Smooth muscle cell (in vitro differentiated cells): ENCODE measurements at regions not wholly inside any gene's neighbourhood (a gene's known extent, or its start where the extent isn't known, plus 50 kb on each side); places are given as distances from the start of the nearest gene placed in this dataset.

Experiments used
- DNase-seq: peaks from one replicate; lab custom pipeline; 2025; ENCODE audit not compliant: unreplicated experiment; lab: John Stamatoyannopoulos, UW
- H2AFZ ChIP-seq: fragments of 200-600 bp; sonication (generic); 2 replicates; pipeline ENCODE4 v1.6.0; 2016; ENCODE audit warnings: antibody characterized with exemption, low read depth, mild to moderate bottlenecking
- H3F3A ChIP-seq: fragments of 200-600 bp; sonication (generic); 2 replicates; pipeline ENCODE4 v1.6.0; 2017; ENCODE audit warnings: antibody characterized with exemption, low read depth
- H3K27ac ChIP-seq: fragments of 200-600 bp; sonication (generic); 2 replicates; pipeline ENCODE4 v1.5.1; 2016; ENCODE audit warnings: low read depth, mild to moderate bottlenecking
- H3K27me3 ChIP-seq: fragments of 200-600 bp; sonication (generic); 2 replicates; pipeline ENCODE4 v1.6.1; 2016; ENCODE audit warnings: low read depth, mild to moderate bottlenecking
- H3K36me3 ChIP-seq: fragments of 200-600 bp; sonication (generic); 2 replicates; pipeline ENCODE4 v1.5.1; 2016; ENCODE audit warnings: low read depth
- H3K4me1 ChIP-seq: fragments of 200-600 bp; sonication (generic); 2 replicates; pipeline ENCODE4 v1.5.1; 2016; ENCODE audit warnings: low read depth
- H3K4me2 ChIP-seq: fragments of 200-600 bp; sonication (generic); 2 replicates; pipeline ENCODE4 v1.6.0; 2016; ENCODE audit warnings: mild to moderate bottlenecking
- H3K4me3 ChIP-seq: fragments of 200-600 bp; sonication (generic); 2 replicates; pipeline ENCODE4 v1.5.1; 2016; ENCODE audit warnings: mild to moderate bottlenecking
- H3K79me2 ChIP-seq: fragments of 200-600 bp; sonication (generic); 2 replicates; pipeline ENCODE4 v1.6.0; 2016; ENCODE audit warnings: low read depth, mild to moderate bottlenecking
- H3K9ac ChIP-seq: fragments of 200-600 bp; sonication (generic); 2 replicates; pipeline ENCODE4 v1.6.0; 2016; ENCODE audit warnings: low read depth
- H3K9me3 ChIP-seq: fragments of 200-600 bp; sonication (generic); replicated peaks from 2 replicates; pipeline ENCODE4 v1.5.1; 2016; ENCODE audit warnings: low read depth
- H4K20me1 ChIP-seq: fragments of 200-600 bp; sonication (generic); 2 replicates; pipeline ENCODE4 v1.6.0; 2016; ENCODE audit warnings: low read depth
- CTCF ChIP-seq: fragments of 200-600 bp; sonication (generic); IDR thresholded peaks from 2 replicates; pipeline ENCODE4 v1.5.1; 2017; ENCODE audit warnings: borderline replicate concordance, mild to moderate bottlenecking, antibody characterized with exemption; ENCODE audit not compliant: insufficient read depth, poor library complexity, severe bottlenecking
- WGBS: methylation state at CpG from one replicate; pipeline ENCODE4 v1.1.7; 2016; ENCODE audit warnings: low lambda C conversion rate; 5-methylcytosine and 5-hydroxymethylcytosine counted together

GRCh38 chr6:12590901-12591300 lies 125.7 kb upstream of the PHACTR1 start:
- no peak overlapping the region for H3K9ac ChIP-seq
- no peaks in the 10 kb centered on the region for H3K36me3 ChIP-seq
- no peak overlapping the region for H3K4me2 ChIP-seq
- H4K20me1 ChIP-seq, result no peaks in the 10 kb centered on the region
- peaks cover 4% of the 10 kb centered on the region for H3K4me1 ChIP-seq
- no peak for DNase-seq
- no peak for TF ChIP-seq CTCF
- no peaks in the 10 kb centered on the region for H3K9me3 ChIP-seq
- no peaks in the 10 kb centered on the region for H3F3A ChIP-seq
- WGBS, result 93% methylated on average over 2 of the region's 2 CpGs
- no peak overlapping the region for H2AFZ ChIP-seq
- H3K4me3 ChIP-seq, result no peak overlapping the region
- no peaks in the 10 kb centered on the region for H3K79me2 ChIP-seq
- H3K27ac ChIP-seq, result no peak overlapping the region
- no peaks in the 10 kb centered on the region for H3K27me3 ChIP-seq

GRCh38 chr6:12592634-12593033 lies 123.9 kb upstream of the PHACTR1 start:
- Histone ChIP-seq H4K20me1 (no peaks in the 10 kb centered on the region), H3K36me3 (no peaks in the 10 kb centered on the region), H3K27ac (no peak overlapping the region), H3K4me2 (no peak overlapping the region), H3K9me3 (no peaks in the 10 kb centered on the region), H3K4me3 (no peak overlapping the region), H3K4me1 (peaks cover 4% of the 10 kb centered on the region), H2AFZ (no peak overlapping the region), H3K9ac (no peak overlapping the region), H3K27me3 (no peaks in the 10 kb centered on the region), H3F3A (no peaks in the 10 kb centered on the region), H3K79me2 (no peaks in the 10 kb centered on the region)
- WGBS, result 64% methylated on average over 4 of the region's 4 CpGs
- no peak for DNase-seq
- no peak for TF ChIP-seq CTCF

GRCh38 chr6:12593771-12594529 lies 122.6 kb upstream of the PHACTR1 start:
- peaks cover 4% of the 10 kb centered on the region for H3K4me1 ChIP-seq
- H3K27me3 ChIP-seq, result no peaks in the 10 kb centered on the region
- H3K9ac ChIP-seq, result no peak overlapping the region
- no peaks in the 10 kb centered on the region for H3K9me3 ChIP-seq
- 88% methylated on average over 12 of the region's 12 CpGs for WGBS
- no peak overlapping the region for H3K4me3 ChIP-seq
- no peak overlapping the region for H2AFZ ChIP-seq
- no peaks in the 10 kb centered on the region for H4K20me1 ChIP-seq
- DNase-seq, result no peak
- no peaks in the 10 kb centered on the region for H3F3A ChIP-seq
- no peak overlapping the region for H3K27ac ChIP-seq
- H3K36me3 ChIP-seq, result no peaks in the 10 kb centered on the region
- H3K79me2 ChIP-seq, result no peaks in the 10 kb centered on the region
- TF ChIP-seq CTCF, result no peak
- no peak overlapping the region for H3K4me2 ChIP-seq

- H3K4me3 ChIP-seq, result no peak overlapping the region
- no peak overlapping the region for H3K9ac ChIP-seq
- H3K4me2 ChIP-seq, result no peak overlapping the region
- H4K20me1 ChIP-seq, result no peaks in the 10 kb centered on the region
- TF ChIP-seq CTCF, result no peak
- no peaks in the 10 kb centered on the region for H3F3A ChIP-seq
- H3K9me3 ChIP-seq, result no peaks in the 10 kb centered on the region
- H3K36me3 ChIP-seq, result no peaks in the 10 kb centered on the region
- H2AFZ ChIP-seq, result no peak overlapping the region
- no peaks in the 10 kb centered on the region for H3K27me3 ChIP-seq
- 83% methylated on average over 3 of the region's 3 CpGs for WGBS
- H3K4me1 ChIP-seq, result peaks cover 4% of the 10 kb centered on the region
- no peaks in the 10 kb centered on the region for H3K79me2 ChIP-seq
- DNase-seq, result no peak
- no peak overlapping the region for H3K27ac ChIP-seq
Observed at GRCh38 chr6:12594530-12594893, 122.1 kb upstream of the PHACTR1 start.
